Sigmoid colon (tissue), 6 donors: ENCODE measurements at regions not wholly inside any gene's neighbourhood (a gene's known extent, or its start where the extent isn't known, plus 50 kb on each side); places are given as distances from the start of the nearest gene placed in this dataset.

Experiments used
- DNase-seq: peaks from one replicate; pipeline ENCODE4 v3.0.0-alpha.2; 2019
- H3K27ac ChIP-seq, 4 donors: fragments of 200-600 bp; sonication (generic); one replicate each; pipeline ENCODE4 v1.5.1; 2016 to 2019; ENCODE audit warnings: mild to moderate bottlenecking in 1 of 4
- H3K27me3 ChIP-seq, 3 donors: fragments of 200-600 bp; sonication (generic); one replicate each; pipeline ENCODE4 v1.5.1; 2019; ENCODE audit warnings: mild to moderate bottlenecking in 1 of 3
- H3K36me3 ChIP-seq, 4 donors: fragments of 200-600 bp; sonication (generic); one replicate each; pipeline ENCODE4 v1.5.1; 2016 to 2019
- H3K4me1 ChIP-seq, 4 donors: fragments of 200-600 bp; sonication (generic); one replicate each; pipeline ENCODE4 v1.5.1; 2017 to 2019
- H3K4me3 ChIP-seq, 4 donors: fragments of 200-600 bp; sonication (generic); one replicate each; pipeline ENCODE4 v1.5.1; 2017 to 2019; ENCODE audit warnings: mild to moderate bottlenecking in 2 of 4, moderate library complexity in 1 of 4
- H3K9me3 ChIP-seq, 4 donors: fragments of 200-600 bp in 3 of 4; sonication (generic) in 3 of 4; one replicate each; pipeline versions ENCODE4 v1.5.1 to v1.6.1; 2013 to 2019
- EP300 ChIP-seq, 4 donors: sonication (generic); formaldehyde crosslinking; IDR thresholded peaks; one replicate each; pipeline ENCODE4 v1.6.1; 2017; ENCODE audit warnings: antibody characterized with exemption in 4 of 4
- POLR2A ChIP-seq, 2 donors: fragments of 450-650 bp; IDR thresholded peaks; one replicate each; pipeline ENCODE4 v1.6.1; 2016; ENCODE audit warnings: antibody characterized with exemption in 2 of 2, mild to moderate bottlenecking in 2 of 2, moderate library complexity in 2 of 2
- POLR2AphosphoS5 ChIP-seq, 4 donors: sonication (generic); formaldehyde crosslinking; IDR thresholded peaks; one replicate each; pipeline ENCODE4 v1.6.1; 2017; ENCODE audit warnings: antibody characterized with exemption in 4 of 4
- WGBS, 2 donors: extraction: QIAGEN DNeasy Blood & Tissue Kit; methylation state at CpG; one replicate each; pipeline ENCODE4 v1.1.7; 2013; 5-methylcytosine and 5-hydroxymethylcytosine counted together
- intact Hi-C: fragments of 100-400 bp; cut with DNase I; formaldehyde crosslinking; loops from one replicate; pipeline ENCODE4 v1.15.1; 2023
- TF ChIP-seq, protein P1 (sequence below), 4 experiments: fragments of 450-650 bp in 3 of 4; fragments of 200-600 bp in 1 of 4; IDR thresholded peaks; one replicate each; pipeline ENCODE4 v1.5.1; 2016 to 2019; ENCODE audit warnings: antibody characterized with exemption in 4 of 4, mild to moderate bottlenecking in 3 of 4, moderate library complexity in 2 of 4
- donor health status: healthy with polysubstance abuse.
- donor health status: healthy.

DNA sequence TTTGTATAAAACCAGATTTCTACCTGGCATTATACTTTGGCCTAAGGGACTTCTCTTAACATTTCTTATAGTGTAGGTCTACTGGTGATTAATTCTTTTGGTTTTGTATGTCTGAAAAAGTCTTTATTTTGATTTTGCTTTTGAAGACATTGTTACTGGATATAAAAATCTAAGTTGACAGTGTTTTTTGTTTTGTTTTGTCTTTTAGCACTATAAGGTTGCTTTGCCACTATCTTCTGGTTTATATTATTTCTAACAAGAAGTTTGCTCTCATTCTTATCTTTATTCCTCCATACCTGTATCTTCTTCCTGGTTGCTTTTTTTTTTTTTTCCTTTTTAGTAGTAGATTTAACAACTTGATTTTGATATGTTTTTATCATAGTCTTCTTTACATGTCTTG lies 76.0 kb downstream of the ING2 start:
- Histone ChIP-seq H3K4me1 (no peaks in the 10 kb centered on the region), H3K4me3 (no peak overlapping the region), H3K9me3 (peaks cover 0 to 9% (median 0%) of the 10 kb centered on the region in 4 donors), H3K27me3 (no peaks in the 10 kb centered on the region), H3K36me3 (no peaks in the 10 kb centered on the region), H3K27ac (no peak overlapping the region)
- no peak for DNase-seq
- no peak for TF ChIP-seq POLR2A (IDR thresholded peaks at IDR 0.05)
- TF ChIP-seq, protein P1, sequence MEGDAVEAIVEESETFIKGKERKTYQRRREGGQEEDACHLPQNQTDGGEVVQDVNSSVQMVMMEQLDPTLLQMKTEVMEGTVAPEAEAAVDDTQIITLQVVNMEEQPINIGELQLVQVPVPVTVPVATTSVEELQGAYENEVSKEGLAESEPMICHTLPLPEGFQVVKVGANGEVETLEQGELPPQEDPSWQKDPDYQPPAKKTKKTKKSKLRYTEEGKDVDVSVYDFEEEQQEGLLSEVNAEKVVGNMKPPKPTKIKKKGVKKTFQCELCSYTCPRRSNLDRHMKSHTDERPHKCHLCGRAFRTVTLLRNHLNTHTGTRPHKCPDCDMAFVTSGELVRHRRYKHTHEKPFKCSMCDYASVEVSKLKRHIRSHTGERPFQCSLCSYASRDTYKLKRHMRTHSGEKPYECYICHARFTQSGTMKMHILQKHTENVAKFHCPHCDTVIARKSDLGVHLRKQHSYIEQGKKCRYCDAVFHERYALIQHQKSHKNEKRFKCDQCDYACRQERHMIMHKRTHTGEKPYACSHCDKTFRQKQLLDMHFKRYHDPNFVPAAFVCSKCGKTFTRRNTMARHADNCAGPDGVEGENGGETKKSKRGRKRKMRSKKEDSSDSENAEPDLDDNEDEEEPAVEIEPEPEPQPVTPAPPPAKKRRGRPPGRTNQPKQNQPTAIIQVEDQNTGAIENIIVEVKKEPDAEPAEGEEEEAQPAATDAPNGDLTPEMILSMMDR (IDR thresholded peaks at IDR 0.05) = no peak
- intact Hi-C loops = no loop called here

DNA sequence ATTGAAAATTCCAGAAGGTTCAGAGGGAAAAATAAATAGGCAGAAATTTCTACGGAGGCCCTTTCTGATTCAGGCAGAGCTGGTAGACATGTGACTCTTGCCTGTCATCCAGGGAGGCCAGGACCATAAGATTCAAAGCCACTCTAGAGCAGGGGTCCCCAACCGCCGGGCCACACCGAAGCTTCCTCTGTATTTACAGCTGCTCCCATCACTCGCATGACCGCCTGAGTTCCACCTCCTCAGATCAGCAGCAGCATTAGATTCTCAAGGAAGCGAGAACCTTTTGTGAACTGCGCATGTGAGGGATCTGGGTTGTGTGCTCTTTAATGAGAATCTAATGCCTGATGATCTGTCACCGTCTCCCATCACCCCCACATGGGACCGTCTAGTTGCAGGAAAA lies 72.2 kb downstream of the RWDD4 start:
- WGBS, 2 donors = 92 to 96% methylated on average over 10 of the region's 10 CpGs
- DNase-seq = no peak
- intact Hi-C loops = no loop called here
- Histone ChIP-seq H3K4me3 (no peak overlapping the region), H3K4me1 (peaks cover 0 to 14% (median 6%) of the 10 kb centered on the region in 4 donors), H3K9me3 (peaks cover 0 to 1% (median 0%) of the 10 kb centered on the region in 4 donors), H3K36me3 (no peaks in the 10 kb centered on the region), H3K27ac (peak overlapping the region in 1 of 4 donors; percentile 88), H3K27me3 (no peaks in the 10 kb centered on the region)
- no peak for TF ChIP-seq EP300 (IDR thresholded peaks at IDR 0.05)
- TF ChIP-seq POLR2A (IDR thresholded peaks at IDR 0.05) = no peak
- TF ChIP-seq, protein P1 (IDR thresholded peaks at IDR 0.05) = no peak
- TF ChIP-seq POLR2AphosphoS5 (IDR thresholded peaks at IDR 0.05) = no peak

DNA sequence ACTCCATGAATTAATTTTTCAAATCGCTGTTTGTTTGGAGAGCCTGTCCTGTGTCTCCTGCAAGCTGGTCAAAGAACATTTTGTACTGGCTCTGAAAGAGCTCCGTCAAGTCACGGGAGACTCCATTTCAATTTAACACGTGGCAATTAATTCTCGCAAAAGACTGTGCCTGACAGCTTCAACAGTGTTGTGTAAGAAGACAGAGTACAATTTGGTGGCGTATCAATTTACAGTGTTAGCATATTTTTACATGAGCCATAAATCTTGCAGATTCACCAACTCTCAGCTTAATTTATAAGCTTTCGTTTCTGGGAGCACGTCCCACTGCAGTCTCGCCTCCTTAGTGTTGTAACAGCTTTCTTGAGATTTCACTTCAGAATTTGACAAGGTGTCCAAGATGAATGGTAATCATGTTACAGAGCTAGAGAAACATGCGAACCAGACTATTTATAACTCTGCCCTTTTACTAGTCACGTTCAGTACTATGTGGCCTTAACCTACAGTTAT lies 70.8 kb downstream of the RWDD4 start:
- 34 to 55% methylated on average over 11 of the region's 11 CpGs for WGBS, 2 donors

DNA sequence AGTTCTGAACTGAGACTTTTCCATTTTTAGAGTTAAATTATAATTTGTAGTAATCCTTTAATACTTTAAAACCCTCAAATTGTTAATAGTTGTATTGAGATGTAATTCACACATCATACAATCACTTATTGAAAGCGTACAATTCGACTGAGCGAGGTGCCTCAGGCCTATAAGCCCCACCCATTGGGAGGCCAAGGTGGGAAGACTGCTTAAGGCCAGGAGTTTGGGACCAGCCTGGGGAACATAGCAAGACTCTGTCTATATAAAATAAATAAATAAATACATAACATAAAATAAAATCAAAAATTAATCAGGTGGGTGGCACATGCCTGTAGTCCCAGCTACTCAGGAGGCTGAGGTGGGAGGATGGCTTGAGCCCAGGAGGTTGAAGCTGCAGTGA lies 70.3 kb downstream of the RWDD4 start:
- peaks cover 0 to 14% (median 6%) of the 10 kb centered on the region in 4 donors for H3K4me1 ChIP-seq
- no peak for DNase-seq
- H3K9me3 ChIP-seq = no peaks in the 10 kb centered on the region
- intact Hi-C loops = no loop called here
- TF ChIP-seq EP300 (IDR thresholded peaks at IDR 0.05) = no peak
- TF ChIP-seq POLR2AphosphoS5 (IDR thresholded peaks at IDR 0.05) = no peak
- TF ChIP-seq, protein P1 (IDR thresholded peaks at IDR 0.05) = no peak
- no peak for TF ChIP-seq POLR2A (IDR thresholded peaks at IDR 0.05)
- H3K27ac ChIP-seq = peak overlapping the region in 3 of 4 donors; percentile 11 to 88 (median 51)
- WGBS, 2 donors = 91 to 92% methylated on average over 3 of the region's 3 CpGs
- no peaks in the 10 kb centered on the region for H3K27me3 ChIP-seq
- H3K4me3 ChIP-seq = no peak overlapping the region
- no peaks in the 10 kb centered on the region for H3K36me3 ChIP-seq

More for the DNA sequence above, 70.8 kb downstream of the RWDD4 start:
- DNase-seq = no peak
- H3K27me3 ChIP-seq = no peaks in the 10 kb centered on the region
- no peaks in the 10 kb centered on the region for H3K9me3 ChIP-seq
- intact Hi-C loops = no loop called here
- H3K27ac ChIP-seq = peak overlapping the region; percentile 11 to 88 (median 36)
- peaks cover 0 to 14% (median 6%) of the 10 kb centered on the region in 4 donors for H3K4me1 ChIP-seq
- H3K36me3 ChIP-seq = no peaks in the 10 kb centered on the region
- H3K4me3 ChIP-seq = peak overlapping the region in 2 of 4 donors; percentile 2 to 3
- TF ChIP-seq POLR2A (IDR thresholded peaks at IDR 0.05) (no peak), POLR2AphosphoS5 (IDR thresholded peaks at IDR 0.05) (peak; percentile 69 to 87 (median 74)), EP300 (IDR thresholded peaks at IDR 0.05) (peak in 3 of 4 donors; percentile 34 to 87 (median 51))
- TF ChIP-seq, protein P1 (IDR thresholded peaks at IDR 0.05) = no peak
